ENCODE measurements at regions not wholly inside any gene's neighbourhood (a gene's known extent, or its start where the extent isn't known, plus 50 kb on each side); places are given as distances from the start of the nearest gene placed in this dataset.
A peak's percentile ranks its signal among the peaks of the same experiment; 100 is the strongest.
"Not testable (repeated sequence)": the region's sequence is repeated elsewhere in the genome, so short reads cannot be mapped to it uniquely, and the experiment has no call there.

DNA sequence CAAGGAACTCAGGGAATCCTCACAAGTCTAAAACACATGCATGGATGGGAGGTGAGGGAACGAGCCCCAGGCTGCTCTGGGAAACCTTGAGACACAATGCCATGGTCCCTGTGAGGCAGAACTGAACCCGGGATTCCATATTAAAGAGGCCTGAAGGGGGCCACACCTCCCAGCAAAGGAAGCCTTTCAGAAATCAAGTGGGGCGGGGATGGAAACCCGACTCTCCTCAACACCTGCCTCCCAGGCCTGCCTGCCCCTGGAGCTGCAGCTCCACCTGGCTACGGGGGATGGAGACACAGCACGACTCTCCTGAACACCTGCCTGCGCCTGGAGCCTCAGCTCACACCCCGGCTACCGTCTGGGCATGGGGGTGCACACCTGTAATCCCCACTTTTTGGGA, 77.8 kb upstream of the LPCAT1 start:
- POLR2A ChIA-PET; H4K20me1 ChIP-seq (ENCODE audit: insufficient read depth, low read length); H3K9me3 ChIP-seq (ENCODE audit: low read length); BruUV-seq (replicated peaks); H3K79me2 ChIP-seq (ENCODE audit: insufficient read depth, low read depth, low read length); H2AFZ ChIP-seq (ENCODE audit: low read length); H3K4me2 ChIP-seq (ENCODE audit: low read length); H3K36me3 ChIP-seq (ENCODE audit: insufficient read depth, low read length); CTCF ChIA-PET (ENCODE audit: unreplicated experiment); H3K9me2 ChIP-seq (ENCODE audit: insufficient read depth, low read length); H3K4me1 ChIP-seq (ENCODE audit: insufficient read depth, low read length, poor library complexity, severe bottlenecking); H3K4me3 ChIP-seq (ENCODE audit: low read depth, low read length, poor library complexity, severe bottlenecking); H3K27ac ChIP-seq (ENCODE audit: low read depth, low read length, poor library complexity, severe bottlenecking): not testable (repeated sequence)
- TF ChIP-seq, protein P1, sequence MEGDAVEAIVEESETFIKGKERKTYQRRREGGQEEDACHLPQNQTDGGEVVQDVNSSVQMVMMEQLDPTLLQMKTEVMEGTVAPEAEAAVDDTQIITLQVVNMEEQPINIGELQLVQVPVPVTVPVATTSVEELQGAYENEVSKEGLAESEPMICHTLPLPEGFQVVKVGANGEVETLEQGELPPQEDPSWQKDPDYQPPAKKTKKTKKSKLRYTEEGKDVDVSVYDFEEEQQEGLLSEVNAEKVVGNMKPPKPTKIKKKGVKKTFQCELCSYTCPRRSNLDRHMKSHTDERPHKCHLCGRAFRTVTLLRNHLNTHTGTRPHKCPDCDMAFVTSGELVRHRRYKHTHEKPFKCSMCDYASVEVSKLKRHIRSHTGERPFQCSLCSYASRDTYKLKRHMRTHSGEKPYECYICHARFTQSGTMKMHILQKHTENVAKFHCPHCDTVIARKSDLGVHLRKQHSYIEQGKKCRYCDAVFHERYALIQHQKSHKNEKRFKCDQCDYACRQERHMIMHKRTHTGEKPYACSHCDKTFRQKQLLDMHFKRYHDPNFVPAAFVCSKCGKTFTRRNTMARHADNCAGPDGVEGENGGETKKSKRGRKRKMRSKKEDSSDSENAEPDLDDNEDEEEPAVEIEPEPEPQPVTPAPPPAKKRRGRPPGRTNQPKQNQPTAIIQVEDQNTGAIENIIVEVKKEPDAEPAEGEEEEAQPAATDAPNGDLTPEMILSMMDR (conservative IDR thresholded peaks at IDR 0.05; ENCODE audit: low read length) = peak; percentile 47
- DNase-seq (ENCODE audit: low spot score) = peak; percentile 54
- intact Hi-C loops (cut with micrococcal nuclease; ENCODE audit: unreplicated experiment) = loop anchor here (2.0 kb wide), 1 partner anchor 123 kb away; no protein-coding TSS in a partner anchor

DNA sequence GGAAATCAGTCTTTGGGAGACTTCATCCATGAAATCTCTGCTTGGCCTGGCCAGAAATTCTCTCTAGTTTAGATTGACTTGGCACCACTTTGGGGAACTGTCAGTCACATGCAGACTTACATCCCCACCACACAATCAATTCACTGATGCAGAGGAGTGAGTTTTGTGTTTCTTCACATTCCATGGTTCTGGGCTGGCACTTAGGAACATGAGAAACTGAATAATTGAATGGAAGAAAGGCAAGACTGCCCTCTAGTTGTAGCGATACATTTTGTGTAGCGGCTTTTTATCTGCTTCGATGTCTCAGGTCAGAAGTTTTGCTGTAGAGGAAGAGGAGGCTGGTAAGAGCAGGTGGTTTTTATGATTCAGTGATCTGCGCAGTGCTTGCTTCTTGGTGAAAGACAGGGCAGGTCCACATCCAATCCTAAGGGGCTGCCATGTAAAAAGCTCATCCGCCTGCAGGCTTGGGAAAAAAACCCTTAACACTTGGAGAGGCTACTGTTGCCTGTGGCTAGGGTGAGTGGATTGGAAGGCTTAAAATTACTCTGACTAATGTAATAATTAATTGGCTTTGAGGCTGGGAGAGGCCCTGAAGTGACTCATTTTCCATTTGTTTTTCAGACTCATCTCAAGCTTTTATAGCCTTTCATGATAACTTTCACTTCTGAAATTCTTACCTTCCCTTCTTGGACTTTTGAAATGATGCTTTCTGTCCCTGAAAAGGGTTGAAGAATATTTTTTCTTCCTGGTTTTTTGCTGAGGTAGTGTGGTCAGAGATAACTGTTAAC, 75.4 kb upstream of the LPCAT1 start:
- CTCF ChIA-PET (ENCODE audit: unreplicated experiment); intact Hi-C loops (cut with micrococcal nuclease; ENCODE audit: unreplicated experiment): not testable (repeated sequence)

DNA sequence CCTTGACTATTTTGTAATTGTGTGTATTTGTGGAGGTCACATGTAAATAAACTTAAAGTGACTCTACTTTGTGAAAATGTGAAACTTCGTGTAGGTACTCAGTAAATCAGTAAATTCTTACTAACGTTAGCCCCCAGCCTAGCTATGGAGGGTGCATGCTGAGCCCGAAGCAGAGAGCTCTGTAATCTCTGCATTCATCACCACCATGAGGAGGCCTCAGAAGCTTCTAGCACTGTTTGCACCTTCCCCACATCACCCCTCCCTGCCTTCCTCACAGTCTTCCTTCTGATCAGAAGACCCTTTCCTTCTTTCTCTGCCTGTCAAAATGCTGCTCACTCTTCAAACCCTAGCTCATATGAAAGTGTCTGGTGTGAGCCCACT, 73.3 kb upstream of the LPCAT1 start:
- POLR2A ChIA-PET; intact Hi-C loops (cut with micrococcal nuclease; ENCODE audit: unreplicated experiment); H3K4me3 ChIP-seq (ENCODE audit: low read depth, low read length, poor library complexity, severe bottlenecking): not testable (repeated sequence)

More for the DNA sequence above, 75.4 kb upstream of the LPCAT1 start:
- POLR2A ChIA-PET; H3K79me2 ChIP-seq (ENCODE audit: insufficient read depth, low read depth, low read length); H4K20me1 ChIP-seq (ENCODE audit: insufficient read depth, low read length); H3K27ac ChIP-seq (ENCODE audit: low read depth, low read length, poor library complexity, severe bottlenecking); H3K9me3 ChIP-seq (ENCODE audit: low read length); H3K36me3 ChIP-seq (ENCODE audit: insufficient read depth, low read length); H3K4me1 ChIP-seq (ENCODE audit: insufficient read depth, low read length, poor library complexity, severe bottlenecking); H3K4me3 ChIP-seq (ENCODE audit: low read depth, low read length, poor library complexity, severe bottlenecking); H2AFZ ChIP-seq (ENCODE audit: low read length); H3K9me2 ChIP-seq (ENCODE audit: insufficient read depth, low read length); H3K4me2 ChIP-seq (ENCODE audit: low read length): not testable (repeated sequence)
- BruUV-seq (replicated peaks) = TSS peak; percentile 50
- TF ChIP-seq, protein P1 (conservative IDR thresholded peaks at IDR 0.05; ENCODE audit: low read length) = peak; percentile 61
- peak; percentile 66 for DNase-seq (ENCODE audit: low spot score)

DNA sequence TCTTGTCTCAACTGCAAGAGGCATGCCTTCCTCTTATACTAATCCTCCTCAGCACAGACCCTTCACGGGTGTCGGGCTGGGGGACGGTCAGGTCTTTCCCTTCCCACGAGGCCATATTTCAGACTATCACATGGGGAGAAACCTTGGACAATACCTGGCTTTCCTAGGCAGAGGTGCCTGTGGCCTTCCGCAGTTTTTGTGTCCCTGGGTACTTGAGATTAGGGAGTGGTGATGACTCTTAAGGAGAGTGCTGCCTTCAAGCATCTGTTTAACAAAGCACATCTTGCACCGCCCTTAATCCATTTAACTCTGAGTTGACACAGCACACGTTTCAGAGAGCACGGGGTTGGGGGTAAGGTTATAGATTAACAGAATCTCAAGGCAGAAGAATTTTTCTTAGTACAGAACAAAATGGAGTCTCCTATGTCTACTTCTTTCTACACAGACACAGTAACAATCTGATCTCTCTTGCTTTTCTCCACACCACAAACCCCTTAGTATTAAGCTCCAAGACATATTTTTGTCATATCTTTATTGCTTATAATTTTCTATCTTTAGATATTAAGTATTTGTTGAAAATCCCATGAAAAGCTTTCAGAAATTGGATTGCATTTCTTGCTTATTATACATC, 72.8 kb upstream of the LPCAT1 start:
- H3K9me3 ChIP-seq (ENCODE audit: low read length); BruUV-seq (replicated peaks); intact Hi-C loops (cut with micrococcal nuclease; ENCODE audit: unreplicated experiment); H3K36me3 ChIP-seq (ENCODE audit: insufficient read depth, low read length); H3K9me2 ChIP-seq (ENCODE audit: insufficient read depth, low read length); H3K4me3 ChIP-seq (ENCODE audit: low read depth, low read length, poor library complexity, severe bottlenecking); H2AFZ ChIP-seq (ENCODE audit: low read length); CTCF ChIA-PET (ENCODE audit: unreplicated experiment); H3K4me2 ChIP-seq (ENCODE audit: low read length); POLR2A ChIA-PET; H3K79me2 ChIP-seq (ENCODE audit: insufficient read depth, low read depth, low read length); H4K20me1 ChIP-seq (ENCODE audit: insufficient read depth, low read length); H3K4me1 ChIP-seq (ENCODE audit: insufficient read depth, low read length, poor library complexity, severe bottlenecking); H3K27ac ChIP-seq (ENCODE audit: low read depth, low read length, poor library complexity, severe bottlenecking); DNase-seq (ENCODE audit: low spot score): not testable (repeated sequence)

More for the DNA sequence above, 73.3 kb upstream of the LPCAT1 start:
- H3K4me2 ChIP-seq (ENCODE audit: low read length); DNase-seq (ENCODE audit: low spot score); H3K36me3 ChIP-seq (ENCODE audit: insufficient read depth, low read length); H3K27ac ChIP-seq (ENCODE audit: low read depth, low read length, poor library complexity, severe bottlenecking); CTCF ChIA-PET (ENCODE audit: unreplicated experiment); H3K79me2 ChIP-seq (ENCODE audit: insufficient read depth, low read depth, low read length); H2AFZ ChIP-seq (ENCODE audit: low read length); H3K9me2 ChIP-seq (ENCODE audit: insufficient read depth, low read length); H3K4me1 ChIP-seq (ENCODE audit: insufficient read depth, low read length, poor library complexity, severe bottlenecking); H4K20me1 ChIP-seq (ENCODE audit: insufficient read depth, low read length); BruUV-seq (replicated peaks); H3K9me3 ChIP-seq (ENCODE audit: low read length): not testable (repeated sequence)

Measured in OCI-LY7 (cell line).